ENCODE measurements at regions not wholly inside any gene's neighbourhood (a gene's known extent, or its start where the extent isn't known, plus 50 kb on each side); places are given as distances from the start of the nearest gene placed in this dataset.

GRCh38 chr11:32002311-32002710 is 88.6 kb upstream of the RCN1 start:
- DNase-seq (ENCODE audit: low read depth in 3 of 3) = no peak

GRCh38 chr11:31997955-31998354 is 92.9 kb upstream of the RCN1 start:
- no peak for DNase-seq (ENCODE audit: low read depth in 3 of 3)

- no peak for DNase-seq (ENCODE audit: low read depth in 3 of 3)
Measured at GRCh38 chr11:31996159-31996881, 94.6 kb upstream of the RCN1 start.

- DNase-seq (ENCODE audit: low read depth in 3 of 3) = no peak
Measured at GRCh38 chr11:31995525-31996094, 95.3 kb upstream of the RCN1 start.

- DNase-seq (ENCODE audit: low read depth in 3 of 3) = no peak
Measured at GRCh38 chr11:31995032-31995431, 95.8 kb upstream of the RCN1 start.

- no peak for DNase-seq (ENCODE audit: low read depth in 3 of 3)
Measured at GRCh38 chr11:31987118-31988005, 103.5 kb upstream of the RCN1 start.

GRCh38 chr11:31986201-31986889 is 104.5 kb upstream of the RCN1 start:
- no peak for DNase-seq (ENCODE audit: low read depth in 3 of 3)

- DNase-seq (ENCODE audit: low read depth in 3 of 3) = no peak
Measured at GRCh38 chr11:31981457-31981856, 109.4 kb upstream of the RCN1 start.

GRCh38 chr11:31977343-31977742 is 113.5 kb upstream of the RCN1 start:
- DNase-seq (ENCODE audit: low read depth in 3 of 3) = no peak

GRCh38 chr11:31974366-31975136 is 116.3 kb upstream of the RCN1 start:
- no peak for DNase-seq (ENCODE audit: low read depth in 3 of 3)

GRCh38 chr11:31973172-31973571 is 117.7 kb upstream of the RCN1 start:
- no peak for DNase-seq (ENCODE audit: low read depth in 3 of 3)

GRCh38 chr11:31972623-31973022 is 118.3 kb upstream of the RCN1 start:
- DNase-seq (ENCODE audit: low read depth in 3 of 3) = no peak

GRCh38 chr11:31969359-31969702 is 121.5 kb upstream of the RCN1 start:
- DNase-seq (ENCODE audit: low read depth in 3 of 3) = no peak

GRCh38 chr11:31968461-31969358 is 122.2 kb upstream of the RCN1 start:
- DNase-seq (ENCODE audit: low read depth in 3 of 3) = no peak

GRCh38 chr11:31967404-31968130 is 123.3 kb upstream of the RCN1 start:
- no peak for DNase-seq (ENCODE audit: low read depth in 3 of 3)

- DNase-seq (ENCODE audit: low read depth in 3 of 3) = no peak
Measured at GRCh38 chr11:31966846-31967245, 124.0 kb upstream of the RCN1 start.

- DNase-seq (ENCODE audit: low read depth in 3 of 3) = no peak
Measured at GRCh38 chr11:31964181-31964580, 126.7 kb upstream of the RCN1 start.

- DNase-seq (ENCODE audit: low read depth in 3 of 3) = no peak
Measured at GRCh38 chr11:31960126-31960525, 130.7 kb upstream of the RCN1 start.

- DNase-seq (ENCODE audit: low read depth in 3 of 3) = no peak
Measured at GRCh38 chr11:31959716-31960115, 131.2 kb upstream of the RCN1 start.
